ENCODE measurements at regions not wholly inside any gene's neighbourhood (a gene's known extent, or its start where the extent isn't known, plus 50 kb on each side); places are given as distances from the start of the nearest gene placed in this dataset.

GRCh38 chr1:20426371-20426770 is 59.6 kb downstream of the CAMK2N1 start:
- peaks cover 27% of the 10 kb centered on the region for H3K9me3 Mint-ChIP-seq
- no peak overlapping the region for H3K27ac Mint-ChIP-seq
- H3K27me3 Mint-ChIP-seq (ENCODE audit: low read depth), result peaks cover 40% of the 10 kb centered on the region
- no peak overlapping the region for H3K4me3 Mint-ChIP-seq
- no peak for TF ChIP-seq CTCF (IDR thresholded peaks at IDR 0.05; ENCODE audit: unreplicated experiment in 3 of 3)
- no peaks in the 10 kb centered on the region for H3K36me3 Mint-ChIP-seq (ENCODE audit: low read depth)
- no peaks in the 10 kb centered on the region for H3K4me1 Mint-ChIP-seq

GRCh38 chr1:20425622-20426021 is 60.4 kb downstream of the CAMK2N1 start:
- H3K36me3 Mint-ChIP-seq (ENCODE audit: low read depth), result no peaks in the 10 kb centered on the region
- H3K27ac Mint-ChIP-seq, result no peak overlapping the region
- no peak for TF ChIP-seq CTCF (IDR thresholded peaks at IDR 0.05; ENCODE audit: unreplicated experiment in 3 of 3)
- H3K9me3 Mint-ChIP-seq, result peaks cover 32% of the 10 kb centered on the region
- H3K4me3 Mint-ChIP-seq, result no peak overlapping the region
- H3K27me3 Mint-ChIP-seq (ENCODE audit: low read depth), result peaks cover 38% of the 10 kb centered on the region
- no peaks in the 10 kb centered on the region for H3K4me1 Mint-ChIP-seq

- H3K36me3 Mint-ChIP-seq (ENCODE audit: low read depth), result no peaks in the 10 kb centered on the region
- no peak for TF ChIP-seq CTCF (IDR thresholded peaks at IDR 0.05; ENCODE audit: unreplicated experiment in 3 of 3)
Measured at GRCh38 chr1:20423169-20423795, 62.7 kb downstream of the CAMK2N1 start.

GRCh38 chr1:20421441-20421840 is 64.6 kb downstream of the CAMK2N1 start:
- no peak for TF ChIP-seq CTCF (IDR thresholded peaks at IDR 0.05; ENCODE audit: unreplicated experiment in 3 of 3)
- peaks cover 33% of the 10 kb centered on the region for H3K27me3 Mint-ChIP-seq (ENCODE audit: low read depth)
- no peak overlapping the region for H3K27ac Mint-ChIP-seq
- H3K4me1 Mint-ChIP-seq, result no peaks in the 10 kb centered on the region
- peaks cover 41% of the 10 kb centered on the region for H3K9me3 Mint-ChIP-seq
- no peak overlapping the region for H3K4me3 Mint-ChIP-seq
- no peaks in the 10 kb centered on the region for H3K36me3 Mint-ChIP-seq (ENCODE audit: low read depth)

More at GRCh38 chr1:20423169-20423795, 62.7 kb downstream of the CAMK2N1 start:
- peaks cover 41% of the 10 kb centered on the region for H3K9me3 Mint-ChIP-seq
- no peak overlapping the region for H3K27ac Mint-ChIP-seq
- no peaks in the 10 kb centered on the region for H3K4me1 Mint-ChIP-seq
- H3K27me3 Mint-ChIP-seq (ENCODE audit: low read depth), result peaks cover 45% of the 10 kb centered on the region
- H3K4me3 Mint-ChIP-seq, result no peak overlapping the region

GRCh38 chr1:20417581-20417980 is 68.4 kb downstream of the CAMK2N1 start:
- no peak for TF ChIP-seq CTCF (IDR thresholded peaks at IDR 0.05; ENCODE audit: unreplicated experiment in 3 of 3)
- Mint-ChIP-seq H3K4me3 (no peak overlapping the region), H3K9me3 (peaks cover 24% of the 10 kb centered on the region), H3K27me3 (ENCODE audit: low read depth) (peaks cover 47% of the 10 kb centered on the region), H3K36me3 (ENCODE audit: low read depth) (no peaks in the 10 kb centered on the region), H3K27ac (no peak overlapping the region), H3K4me1 (no peaks in the 10 kb centered on the region)

GRCh38 chr1:20416706-20417105 is 69.3 kb downstream of the CAMK2N1 start:
- Mint-ChIP-seq H3K9me3 (peaks cover 17% of the 10 kb centered on the region), H3K4me1 (no peaks in the 10 kb centered on the region), H3K27ac (no peak overlapping the region), H3K27me3 (ENCODE audit: low read depth) (peaks cover 50% of the 10 kb centered on the region), H3K4me3 (no peak overlapping the region), H3K36me3 (ENCODE audit: low read depth) (no peaks in the 10 kb centered on the region)
- no peak for TF ChIP-seq CTCF (IDR thresholded peaks at IDR 0.05; ENCODE audit: unreplicated experiment in 3 of 3)

Measured in nephron (organoid).